ENCODE measurements at regions not wholly inside any gene's neighbourhood (a gene's known extent, or its start where the extent isn't known, plus 50 kb on each side); places are given as distances from the start of the nearest gene placed in this dataset.
"Not testable (repeated sequence)": the region's sequence is repeated elsewhere in the genome, so short reads cannot be mapped to it uniquely, and the experiment has no call there.

DNA sequence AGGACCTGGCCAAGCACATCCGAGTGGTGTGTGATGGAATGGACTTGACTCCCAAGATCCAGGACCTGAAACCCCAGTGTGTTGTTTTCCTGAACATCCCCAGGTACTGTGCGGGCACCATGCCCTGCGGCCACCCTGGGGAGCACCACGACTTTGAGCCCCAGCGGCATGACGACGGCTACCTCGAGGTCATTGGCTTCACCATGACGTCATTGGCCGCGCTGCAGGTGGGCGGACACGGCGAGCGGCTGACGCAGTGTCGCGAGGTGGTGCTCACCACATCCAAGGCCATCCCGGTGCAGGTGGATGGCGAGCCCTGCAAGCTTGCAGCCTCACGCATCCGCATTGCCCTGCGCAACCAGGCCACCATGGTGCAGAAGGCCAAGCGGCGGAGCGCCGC, 90.2 kb downstream of the LACC1 start:
- TF ChIP-seq EZH2 (conservative IDR thresholded peaks at IDR 0.05; ENCODE audit: low read depth, low read length); GABPA (IDR thresholded peaks at IDR 0.05; ENCODE audit: low read depth, low read length); GABPA (CRISPR knock-in tag; IDR thresholded peaks at IDR 0.05; ENCODE audit: low read depth); ZMYM3 (CRISPR knock-in tag; IDR thresholded peaks at IDR 0.05); ATF7 (CRISPR knock-in tag; IDR thresholded peaks at IDR 0.05); RARA (CRISPR knock-in tag; IDR thresholded peaks at IDR 0.05); TOE1 (CRISPR knock-in tag; IDR thresholded peaks at IDR 0.05); PCBP2 (optimal IDR thresholded peaks at IDR 0.05; ENCODE audit: low read depth, low read length, poor library complexity, severe bottlenecking); MED1 (CRISPR knock-in tag; IDR thresholded peaks at IDR 0.05); POLR2A (IDR thresholded peaks at IDR 0.05; ENCODE audit: insufficient read depth in 1 of 2, low read depth in 2 of 2, low read length in 2 of 2); TBL1XR1 (IDR thresholded peaks at IDR 0.05; ENCODE audit: borderline replicate concordance, low read length, partially characterized antibody); ZNF232 (CRISPR knock-in tag; IDR thresholded peaks at IDR 0.05; ENCODE audit: borderline replicate concordance); SMAD3 (CRISPR knock-in tag; IDR thresholded peaks at IDR 0.05); ZSCAN29 (CRISPR knock-in tag; conservative IDR thresholded peaks at IDR 0.05): not testable (repeated sequence)
- peak; percentile 98 for TF ChIP-seq ATF7 (IDR thresholded peaks at IDR 0.05)
- TF ChIP-seq, protein P1, sequence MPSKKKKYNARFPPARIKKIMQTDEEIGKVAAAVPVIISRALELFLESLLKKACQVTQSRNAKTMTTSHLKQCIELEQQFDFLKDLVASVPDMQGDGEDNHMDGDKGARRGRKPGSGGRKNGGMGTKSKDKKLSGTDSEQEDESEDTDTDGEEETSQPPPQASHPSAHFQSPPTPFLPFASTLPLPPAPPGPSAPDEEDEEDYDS (CRISPR knock-in tag; IDR thresholded peaks at IDR 0.05), result not testable (repeated sequence)
